NCI-H1694 (cell line): ENCODE measurements at regions not wholly inside any gene's neighbourhood (a gene's known extent, or its start where the extent isn't known, plus 50 kb on each side); places are given as distances from the start of the nearest gene placed in this dataset.
"Not testable (repeated sequence)": the region's sequence is repeated elsewhere in the genome, so short reads cannot be mapped to it uniquely, and the experiment has no call there.

Source experiments
- DNase-seq: peaks from one replicate; lab custom pipeline; 2025; lab: John Stamatoyannopoulos, UW

DNA sequence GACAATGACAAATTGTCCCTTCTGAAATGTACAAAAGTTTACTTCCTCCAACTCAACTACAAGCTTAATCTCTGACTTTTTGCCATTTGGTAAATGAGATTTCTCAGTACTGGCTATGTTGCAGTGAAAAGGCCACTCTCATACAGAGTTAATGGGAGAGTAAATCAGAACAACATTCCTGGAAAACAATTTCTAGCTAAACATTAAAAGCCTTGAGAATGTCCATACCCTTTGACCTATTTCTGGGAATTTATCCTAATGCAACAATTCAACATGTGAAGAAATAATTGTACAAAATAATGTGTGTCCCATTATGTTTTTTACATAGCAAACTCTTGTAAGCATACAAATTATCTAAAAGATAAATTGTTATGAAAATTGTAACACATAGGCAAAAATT lies 56.3 kb upstream of the SPEF2 start:
- DNase-seq = no peak

DNA sequence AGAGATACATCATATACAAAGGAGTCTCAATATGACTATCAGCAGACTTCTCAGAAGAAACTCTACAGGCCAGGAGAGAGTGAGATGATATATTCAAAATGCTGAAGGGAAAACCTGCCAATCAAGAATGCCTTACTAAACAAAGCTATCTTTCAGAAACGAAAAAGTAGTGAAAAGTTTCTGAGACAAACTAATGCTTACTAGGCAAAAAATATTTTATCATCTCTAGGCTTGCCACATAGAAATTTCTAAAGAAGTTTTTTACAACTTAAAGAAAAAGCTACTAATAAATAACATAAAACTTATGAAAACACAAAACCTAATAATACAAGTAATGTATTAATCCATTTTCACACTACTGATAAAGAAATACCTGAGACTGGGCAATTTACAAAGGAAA lies 59.9 kb upstream of the SPEF2 start:
- DNase-seq = no peak

GRCh38 chr5:35557199-35557598 lies 60.5 kb upstream of the SPEF2 start:
- no peak for DNase-seq

GRCh38 chr5:35554016-35554415 lies 63.6 kb upstream of the SPEF2 start:
- no peak for DNase-seq

DNA sequence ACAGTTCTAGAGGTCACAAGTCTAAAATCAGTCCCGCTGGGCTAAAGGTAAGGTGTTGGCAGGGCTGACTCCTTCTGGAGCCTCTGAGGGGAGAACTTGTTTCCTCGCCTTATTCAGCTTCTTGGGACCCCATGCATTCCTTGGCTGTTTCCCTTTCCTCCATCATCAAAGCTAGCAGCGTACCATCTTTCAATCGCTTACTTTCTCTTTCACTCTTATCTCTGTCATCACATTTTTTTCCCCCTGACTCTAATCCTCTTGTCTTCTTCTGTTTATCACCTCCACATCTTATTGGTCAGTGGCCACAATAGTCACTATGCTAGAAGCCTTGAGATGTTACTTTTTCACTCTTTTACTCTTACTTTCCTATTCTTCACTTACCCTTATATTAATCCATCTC lies 72.5 kb upstream of the SPEF2 start:
- no peak for DNase-seq

DNA sequence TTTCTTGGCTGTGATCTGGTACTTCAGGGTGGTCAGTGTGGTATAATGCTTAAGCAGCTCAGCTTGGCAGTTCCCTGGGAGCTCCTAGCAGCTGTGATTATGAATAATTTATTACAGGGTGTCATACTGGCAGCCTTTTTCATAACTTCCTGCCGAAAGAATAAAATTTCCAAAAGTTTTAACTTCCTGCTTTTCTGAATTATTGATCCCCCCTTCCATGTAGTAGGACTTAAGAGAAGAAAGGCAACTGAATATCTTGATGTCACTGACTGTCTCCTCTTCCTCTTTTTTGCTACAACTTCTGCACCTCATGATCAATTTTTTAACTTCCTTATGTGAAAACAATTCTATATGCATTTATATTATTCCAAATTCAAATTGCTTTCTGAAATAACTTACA lies 74.3 kb upstream of the SPEF2 start:
- no peak for DNase-seq

GRCh38 chr5:35540002-35540401 lies 77.7 kb upstream of the SPEF2 start:
- no peak for DNase-seq

- DNase-seq = no peak
Observed at GRCh38 chr5:35538198-35538931, 79.3 kb upstream of the SPEF2 start.

DNA sequence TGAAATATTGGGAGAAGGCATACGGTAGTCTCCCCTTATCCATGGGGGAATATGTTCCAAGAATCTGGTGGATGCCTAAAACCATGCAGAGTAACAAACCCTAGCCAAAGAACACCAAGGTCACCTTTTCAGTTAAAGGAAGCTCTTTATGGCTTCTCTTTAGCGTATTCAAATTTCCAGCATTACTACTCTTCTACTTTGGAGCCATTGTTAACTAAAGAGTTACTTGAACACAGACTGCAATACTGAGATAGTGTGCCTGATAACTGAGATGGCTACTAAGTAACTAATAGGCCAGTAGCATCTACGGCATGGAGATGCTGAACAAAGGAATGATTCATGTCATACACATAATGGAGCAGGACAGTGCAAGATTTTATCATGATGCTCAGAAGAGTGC lies 84.5 kb upstream of the SPEF2 start:
- DNase-seq = no peak

GRCh38 chr5:35531553-35531952 lies 86.1 kb upstream of the SPEF2 start:
- DNase-seq = not testable (repeated sequence)

DNA sequence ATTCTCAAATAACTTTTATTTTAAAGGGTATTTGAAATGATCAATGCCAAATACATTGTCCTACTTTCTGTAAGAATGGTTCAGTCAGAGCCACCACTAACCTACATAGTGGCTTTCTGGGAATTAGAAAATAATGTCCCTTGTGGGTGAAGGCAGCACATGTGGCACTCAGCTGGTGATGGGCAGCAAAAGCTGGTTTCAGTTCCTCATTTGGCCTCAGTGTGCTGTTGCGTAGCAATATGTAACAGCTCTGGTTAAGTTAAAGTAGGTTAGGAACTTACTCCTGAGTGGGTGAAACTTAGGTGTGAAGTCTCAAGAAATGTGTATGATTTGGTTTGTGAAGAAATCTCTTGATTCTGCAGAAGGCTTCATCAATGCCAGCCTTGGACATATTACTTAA lies 99.6 kb upstream of the SPEF2 start:
- no peak for DNase-seq

- no peak for DNase-seq
Observed at GRCh38 chr5:35516271-35516670, 101.4 kb upstream of the SPEF2 start.

- DNase-seq = no peak
Observed at GRCh38 chr5:35513612-35514011, 104.1 kb upstream of the SPEF2 start.

- DNase-seq = no peak
Observed at GRCh38 chr5:35502206-35502605, 115.5 kb upstream of the SPEF2 start.

DNA sequence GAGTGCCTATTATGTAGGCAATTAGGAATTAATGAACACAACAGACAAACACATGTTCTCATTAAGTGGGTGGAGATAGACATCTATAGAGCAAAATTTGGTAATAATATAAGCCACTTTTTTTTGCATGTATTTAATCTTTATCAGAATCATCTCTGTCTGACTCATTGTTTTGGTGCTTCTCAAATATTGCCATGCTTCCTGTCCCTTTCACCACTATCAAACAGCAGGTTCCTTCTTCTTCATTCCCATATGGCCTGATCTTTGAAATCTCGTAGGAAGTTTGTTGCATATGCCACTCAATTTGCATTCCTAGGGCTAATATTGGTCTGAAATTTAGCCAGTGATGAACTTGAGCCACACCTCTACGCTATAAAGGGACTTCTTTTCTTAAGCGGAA lies 128.9 kb upstream of the SPEF2 start:
- DNase-seq = no peak

GRCh38 chr5:35488055-35488454 lies 129.6 kb upstream of the SPEF2 start:
- DNase-seq = no peak

DNA sequence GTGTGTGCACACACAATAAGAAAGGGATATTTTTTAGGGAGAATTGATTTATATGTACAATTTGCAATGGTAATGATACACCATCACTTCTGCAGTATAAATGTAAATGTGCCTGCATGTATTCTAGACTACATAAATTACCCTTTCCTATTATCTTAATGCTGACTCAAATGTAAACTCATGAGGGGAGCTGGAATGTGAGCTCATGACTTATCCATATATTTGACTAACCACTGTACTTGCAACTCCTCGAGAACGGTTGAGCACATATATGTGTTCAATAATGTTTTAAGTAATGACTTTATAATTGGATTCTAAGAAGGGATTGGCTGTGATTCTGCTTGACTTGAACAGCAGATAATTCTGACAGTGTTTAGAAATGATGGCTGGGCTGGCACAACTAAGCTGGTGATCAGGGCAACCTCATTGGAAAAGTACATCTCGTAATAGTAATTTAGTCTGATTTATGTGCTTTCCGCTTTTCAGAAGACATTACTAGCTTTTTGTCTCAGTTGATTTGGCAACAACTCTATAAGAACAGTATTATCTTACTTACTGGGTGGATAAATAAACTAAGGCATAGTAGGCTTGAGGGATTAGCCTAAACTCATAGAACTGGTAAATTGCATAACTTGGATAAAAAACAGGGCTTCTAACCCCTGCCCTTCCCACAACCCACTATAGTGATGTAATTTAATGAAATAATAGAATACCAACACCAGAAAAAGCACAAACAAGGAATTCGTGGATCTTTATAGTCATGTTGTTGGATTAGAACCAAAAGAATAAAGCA lies 130.2 kb upstream of the SPEF2 start:
- no peak for DNase-seq

- DNase-seq = no peak
Observed at GRCh38 chr5:35485487-35485886, 132.2 kb upstream of the SPEF2 start.

GRCh38 chr5:35484241-35484640 lies 133.4 kb upstream of the SPEF2 start:
- DNase-seq = no peak

GRCh38 chr5:35483780-35484179 lies 133.9 kb upstream of the SPEF2 start:
- DNase-seq = no peak

GRCh38 chr5:35483191-35483590 lies 134.5 kb upstream of the SPEF2 start:
- DNase-seq = no peak

- DNase-seq = no peak
Observed at GRCh38 chr5:35482167-35482755, 135.4 kb upstream of the SPEF2 start.
